GM19099 (cell line): ENCODE measurements at regions not wholly inside any gene's neighbourhood (a gene's known extent, or its start where the extent isn't known, plus 50 kb on each side); places are given as distances from the start of the nearest gene placed in this dataset.

Experiments
- POLR2A ChIP-seq: IDR thresholded peaks from 3 replicates; pipeline ENCODE4 v1.6.1; 2011; ENCODE audit warnings: low read depth; ENCODE audit not compliant: insufficient read length; ENCODE audit errors: extremely low read depth

DNA sequence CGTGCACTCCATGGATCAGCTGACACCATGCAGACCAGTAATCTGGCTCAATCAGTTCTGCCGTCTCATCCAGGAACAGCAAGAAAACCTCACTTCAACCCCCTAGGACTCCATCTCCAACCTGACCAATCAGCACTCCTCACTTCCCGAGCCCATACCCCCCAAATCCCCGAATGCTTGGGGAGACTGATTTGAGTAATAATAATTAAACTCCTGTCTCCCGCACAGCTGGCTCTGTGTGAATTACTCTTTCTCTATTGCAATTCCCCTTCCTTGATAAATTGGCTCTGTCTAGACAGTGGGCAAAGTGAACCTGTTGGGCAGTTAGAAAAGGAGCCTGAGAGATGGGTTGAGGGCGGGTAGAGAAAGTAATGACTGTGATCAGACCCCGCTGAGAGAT is 320.0 kb downstream of the HAPSTR1 start:
- no peak for TF ChIP-seq POLR2A

DNA sequence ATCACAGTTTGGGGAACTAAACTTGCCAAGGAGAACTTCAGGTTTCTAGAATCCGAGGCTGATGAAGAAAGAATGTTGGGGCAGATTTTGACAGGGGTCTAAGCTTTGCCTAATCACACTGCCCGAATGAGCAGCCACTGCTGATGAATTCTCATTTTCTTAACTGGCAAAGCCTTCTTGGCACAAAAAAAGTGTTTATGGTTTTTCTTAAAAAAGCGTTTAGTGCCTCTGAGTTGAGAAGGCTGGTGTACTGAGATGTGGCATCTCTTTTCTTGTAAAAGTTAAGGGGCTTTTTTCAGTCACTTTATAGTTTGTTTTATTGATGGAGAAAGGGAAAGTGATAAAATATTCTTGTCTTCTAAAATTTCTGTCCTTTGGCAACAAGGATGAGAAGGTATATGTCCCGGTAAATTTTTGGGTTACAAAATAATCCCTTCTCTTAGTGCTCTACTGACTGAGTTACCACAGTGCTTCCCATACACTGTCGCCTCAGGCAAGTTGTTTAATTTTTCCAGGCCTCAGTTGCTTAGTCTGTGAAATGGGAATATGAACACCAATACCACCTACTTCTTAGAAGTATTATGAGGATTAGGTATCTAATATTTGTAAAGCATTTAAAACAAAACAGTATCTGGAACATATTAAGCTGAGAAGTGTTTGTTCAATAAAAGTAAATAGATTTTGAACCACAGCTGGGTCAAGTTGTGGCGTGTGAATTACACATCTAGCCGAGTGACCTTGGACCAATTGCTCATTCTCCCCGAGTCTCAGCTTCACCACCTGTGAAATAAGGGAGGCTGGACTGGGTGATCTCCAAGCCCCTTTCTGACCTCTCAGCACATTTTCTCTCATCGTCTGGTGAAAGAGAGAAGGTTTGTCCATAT is 320.8 kb downstream of the HAPSTR1 start:
- no peak for TF ChIP-seq POLR2A

DNA sequence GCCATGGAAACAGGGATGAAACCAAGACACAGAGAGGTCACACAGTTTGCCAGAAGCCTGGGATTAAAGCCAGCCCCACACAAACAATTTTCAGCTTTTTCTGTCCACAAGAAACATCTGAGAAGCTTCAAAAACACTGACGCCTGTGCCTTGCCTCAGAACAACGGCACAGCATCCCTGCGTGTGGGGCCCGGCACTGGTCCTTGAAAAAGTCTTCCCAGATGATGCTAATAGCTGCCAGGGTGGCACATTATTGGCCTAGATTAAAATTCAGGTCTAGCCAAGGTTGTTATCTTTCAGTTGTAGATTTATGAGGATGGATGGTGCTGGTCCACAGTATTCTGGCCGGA is 321.4 kb downstream of the HAPSTR1 start:
- no peak for TF ChIP-seq POLR2A

DNA sequence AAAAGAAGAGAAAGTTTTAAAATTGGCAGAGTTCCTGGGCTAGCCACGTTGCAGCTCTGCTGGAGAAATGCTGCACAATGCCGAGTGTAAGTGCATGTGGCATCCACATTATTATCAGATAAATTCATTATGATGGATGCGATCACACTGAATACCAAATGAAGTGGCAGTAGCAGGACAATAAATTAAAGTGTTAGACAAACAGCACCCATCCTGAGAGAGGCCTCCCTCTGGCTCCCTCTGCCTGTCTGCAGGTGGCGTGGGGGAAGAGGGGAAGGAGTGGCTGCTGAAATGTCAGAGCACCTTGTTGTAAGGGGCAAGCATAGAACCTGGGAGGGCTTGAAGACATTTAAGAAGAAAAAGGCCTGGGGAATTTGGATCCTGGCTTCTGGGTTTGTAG is 324.1 kb downstream of the HAPSTR1 start:
- TF ChIP-seq POLR2A, result no peak

DNA sequence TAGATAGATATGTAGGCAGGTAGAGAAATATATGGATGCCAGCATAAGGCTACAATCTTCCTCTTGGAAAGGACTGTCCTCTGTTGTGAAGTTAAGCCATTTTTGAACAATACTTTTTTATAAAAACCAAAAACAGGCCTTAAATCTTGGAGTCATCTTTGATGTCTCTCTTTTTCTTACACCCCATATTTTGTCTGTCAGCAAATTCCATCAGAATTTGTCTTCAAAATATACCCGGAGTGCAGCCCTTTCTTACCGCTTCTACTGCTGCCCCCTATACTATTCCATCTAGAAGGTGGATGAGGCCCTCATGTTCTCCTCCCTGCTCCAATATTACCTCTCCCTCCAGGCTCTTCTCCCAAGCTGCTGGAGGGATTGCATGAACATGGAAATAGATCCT is 326.5 kb downstream of the HAPSTR1 start:
- no peak for TF ChIP-seq POLR2A

DNA sequence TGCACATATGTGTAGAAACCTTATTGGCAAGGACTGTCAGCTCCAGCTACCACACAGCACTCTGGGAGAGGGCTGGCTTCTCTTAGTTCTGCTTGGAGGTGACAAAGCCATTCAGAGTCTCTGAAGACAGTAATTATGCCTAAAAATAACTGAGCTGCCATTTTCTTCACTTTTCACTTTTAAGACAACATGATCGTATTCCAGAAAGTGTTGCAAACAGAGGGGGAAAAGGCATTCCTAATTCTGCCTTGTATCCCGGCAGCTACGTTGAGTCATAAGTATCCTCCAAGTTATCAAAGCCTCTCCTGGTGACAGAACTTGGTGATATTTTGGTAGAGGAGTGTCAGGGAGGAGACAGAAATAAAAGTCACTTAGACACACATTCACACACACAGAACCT is 327.7 kb downstream of the HAPSTR1 start:
- TF ChIP-seq POLR2A, result no peak

DNA sequence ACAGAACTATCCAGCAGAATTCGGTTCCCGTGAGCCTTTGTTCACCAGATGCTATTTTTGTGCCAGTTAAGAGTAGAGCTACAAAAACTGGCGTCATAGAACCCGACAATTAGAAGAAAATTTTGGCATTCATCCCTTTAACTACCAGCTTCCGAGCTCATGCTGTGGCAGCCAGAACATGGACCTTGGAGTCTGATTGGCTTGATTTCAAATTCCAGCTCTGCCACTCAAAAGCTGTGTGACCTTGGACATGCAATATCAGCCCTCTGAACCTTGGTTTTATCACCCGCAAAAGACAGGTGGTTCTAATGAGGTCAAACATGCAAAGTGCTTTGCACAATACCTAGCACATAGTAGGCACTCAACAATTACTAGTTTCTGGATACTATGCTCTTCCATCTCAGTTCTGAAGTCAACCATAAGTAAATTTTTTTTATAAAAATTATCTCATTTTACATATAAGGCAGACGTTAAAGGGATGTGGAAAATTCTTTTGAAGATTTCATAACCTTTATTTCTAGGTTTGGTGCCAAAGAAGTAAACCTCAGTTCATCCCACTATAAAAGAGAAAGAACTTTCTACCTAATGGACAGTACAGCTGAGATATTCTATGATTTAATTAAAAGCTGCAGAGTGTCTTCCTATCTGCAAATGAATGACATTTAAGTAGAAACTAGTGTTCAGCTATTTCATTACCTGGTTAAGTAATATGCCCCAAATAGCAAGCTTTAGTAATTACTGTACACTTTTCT is 331.5 kb downstream of the HAPSTR1 start:
- no peak for TF ChIP-seq POLR2A

DNA sequence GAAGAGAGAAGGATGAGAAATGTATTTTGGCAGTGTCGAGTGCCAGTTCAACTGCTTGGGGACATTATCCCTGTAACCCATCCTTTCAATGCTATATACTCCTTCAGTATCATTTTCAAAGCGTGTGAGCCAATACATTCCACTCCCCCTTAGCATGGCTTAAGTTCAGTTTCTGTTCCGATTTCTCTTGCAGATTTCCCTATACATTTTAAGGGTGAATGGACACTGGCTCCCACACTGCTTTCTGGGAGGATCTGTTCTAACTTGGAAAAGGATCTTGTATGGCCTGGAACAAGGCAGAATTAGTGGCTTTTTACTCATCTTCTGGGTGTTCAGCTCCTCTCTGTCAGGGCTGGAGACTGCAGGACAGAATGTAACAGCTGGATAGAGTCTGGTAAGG is 333.8 kb downstream of the HAPSTR1 start:
- no peak for TF ChIP-seq POLR2A

DNA sequence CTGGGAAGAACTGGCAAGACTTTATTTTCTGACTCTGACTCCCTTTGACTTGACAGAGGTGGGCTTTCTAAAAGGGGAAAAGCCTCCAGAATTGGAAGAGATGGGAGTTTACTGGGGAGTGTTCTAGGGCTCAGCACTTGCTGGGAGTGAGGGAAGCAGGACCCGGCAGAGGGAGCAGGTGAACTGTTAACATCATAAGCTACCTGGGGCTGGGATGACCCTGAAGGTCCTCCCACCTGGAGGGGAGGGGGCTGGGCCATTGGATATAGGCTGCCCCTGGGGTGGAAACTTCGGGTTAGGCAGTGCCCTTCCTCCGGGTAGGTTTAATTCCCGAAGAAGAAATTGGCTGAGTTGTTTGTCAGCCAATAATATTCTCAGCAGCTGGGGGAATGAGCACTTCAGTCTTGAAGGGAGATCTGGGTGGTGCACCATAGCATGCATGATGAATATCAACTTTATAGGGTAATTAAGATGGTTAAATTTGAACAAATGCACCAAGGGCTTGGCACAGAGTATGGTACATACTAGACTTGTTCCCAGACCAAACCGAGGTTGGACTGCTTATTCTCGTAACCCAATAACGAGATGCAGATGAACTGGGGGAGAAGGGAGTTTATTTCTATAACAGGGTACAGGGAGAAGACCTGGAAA is 337.0 kb downstream of the HAPSTR1 start:
- TF ChIP-seq POLR2A, result no peak

DNA sequence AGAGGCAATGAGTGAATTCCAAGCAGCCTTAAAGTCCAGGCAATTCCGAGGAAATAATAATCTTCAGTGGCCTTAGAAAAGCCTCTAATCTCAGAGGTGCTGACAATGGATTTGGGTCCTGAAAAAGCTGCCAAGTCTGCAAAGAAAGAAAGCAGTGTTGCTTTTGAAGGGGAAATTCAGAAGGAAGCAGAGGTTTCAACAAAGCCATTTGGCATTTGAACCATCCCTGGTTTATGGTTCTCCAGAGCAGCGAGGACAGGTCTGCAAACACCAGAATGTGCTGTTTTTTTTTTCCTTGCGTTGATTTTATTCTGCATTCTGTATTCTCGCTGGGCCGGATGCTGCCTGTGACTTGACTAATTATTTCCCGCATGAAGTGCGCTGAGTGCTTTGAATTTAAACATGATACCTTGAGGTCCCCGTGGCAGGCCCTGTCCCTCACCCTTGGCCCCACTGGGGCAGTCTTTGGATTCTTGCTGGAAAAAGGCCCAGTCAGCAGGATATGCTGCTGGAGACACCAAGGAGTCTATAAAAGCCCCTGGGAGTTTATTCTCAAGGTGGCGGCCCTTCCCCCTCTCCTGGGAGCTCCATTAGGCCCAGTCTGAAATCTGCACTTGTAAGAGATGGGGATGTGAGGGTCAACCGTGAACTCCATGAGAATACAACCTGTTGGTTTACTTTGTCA is 338.3 kb downstream of the HAPSTR1 start:
- no peak for TF ChIP-seq POLR2A

DNA sequence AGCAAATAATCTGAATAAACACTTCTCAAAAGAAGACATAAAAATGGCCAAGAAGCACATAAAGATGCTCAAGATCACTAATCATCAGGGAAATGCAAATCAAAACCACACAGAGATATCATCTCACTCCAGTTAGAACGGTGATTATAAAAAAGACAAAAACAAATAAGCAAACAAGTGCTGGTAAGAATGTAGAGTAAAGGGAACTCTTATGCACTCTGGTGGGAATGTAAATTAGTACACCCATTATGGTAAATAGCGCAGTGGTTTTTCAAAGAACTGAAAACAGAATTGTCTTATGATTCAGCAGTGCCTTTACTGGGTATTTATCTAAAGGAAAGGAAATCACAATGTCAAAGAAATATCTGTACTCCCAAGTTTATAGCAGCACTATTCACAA is 343.2 kb downstream of the HAPSTR1 start:
- no peak for TF ChIP-seq POLR2A

DNA sequence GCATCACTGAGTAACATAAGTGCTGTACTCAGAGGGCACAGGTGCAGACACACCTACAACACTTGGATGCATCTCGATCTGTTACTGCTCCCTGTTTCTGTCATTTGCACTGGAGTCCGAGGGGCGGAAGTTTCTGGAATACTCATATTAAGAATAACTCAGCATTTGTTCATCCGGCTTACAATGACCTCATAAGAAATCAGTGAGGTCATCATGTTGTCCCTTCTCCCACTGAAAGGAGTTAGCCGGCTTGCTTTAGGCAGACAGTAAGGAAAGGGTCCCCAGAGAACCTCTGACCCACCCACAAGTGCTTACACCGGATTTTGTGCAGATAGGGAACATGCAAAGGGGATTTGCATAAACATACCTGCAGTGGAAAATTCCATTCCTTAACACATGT is 344.7 kb downstream of the HAPSTR1 start:
- no peak for TF ChIP-seq POLR2A

DNA sequence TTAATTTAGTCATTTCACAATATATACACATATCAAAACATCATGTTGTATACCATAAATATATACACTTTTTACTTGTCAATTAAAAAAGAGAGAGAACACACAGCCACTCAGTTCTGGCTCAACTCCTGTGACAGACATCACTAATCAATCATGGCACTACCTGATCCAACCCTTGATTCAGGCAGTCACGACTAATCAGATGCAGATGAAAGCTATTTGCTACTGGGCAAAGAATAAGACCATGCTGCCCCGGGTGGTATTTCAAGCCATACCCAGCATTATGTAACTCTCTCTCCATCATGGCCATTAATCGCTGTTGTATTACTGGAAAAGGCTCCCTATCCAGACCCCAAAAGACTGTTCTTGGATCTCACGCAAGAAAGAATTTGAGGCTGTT is 345.7 kb downstream of the HAPSTR1 start:
- no peak for TF ChIP-seq POLR2A

DNA sequence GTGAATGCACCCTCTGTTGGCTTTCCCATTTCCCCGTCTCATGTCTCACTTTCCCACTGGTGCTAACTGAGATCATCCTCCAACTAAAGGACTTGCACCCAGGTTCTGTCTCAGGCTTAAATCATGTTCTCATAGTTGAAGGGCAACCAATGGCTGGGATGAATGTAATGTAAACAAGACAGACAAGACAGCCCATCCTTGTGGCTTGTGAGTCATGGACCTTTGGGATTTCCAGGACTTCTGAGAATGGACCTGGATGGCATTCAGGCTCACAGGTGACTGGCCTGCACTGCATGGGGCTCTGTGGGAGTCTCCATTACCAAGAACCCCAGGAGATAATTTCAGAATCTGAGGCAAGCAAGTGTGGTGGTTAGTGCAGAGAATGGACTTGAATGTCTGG is 347.5 kb downstream of the HAPSTR1 start:
- TF ChIP-seq POLR2A, result no peak

DNA sequence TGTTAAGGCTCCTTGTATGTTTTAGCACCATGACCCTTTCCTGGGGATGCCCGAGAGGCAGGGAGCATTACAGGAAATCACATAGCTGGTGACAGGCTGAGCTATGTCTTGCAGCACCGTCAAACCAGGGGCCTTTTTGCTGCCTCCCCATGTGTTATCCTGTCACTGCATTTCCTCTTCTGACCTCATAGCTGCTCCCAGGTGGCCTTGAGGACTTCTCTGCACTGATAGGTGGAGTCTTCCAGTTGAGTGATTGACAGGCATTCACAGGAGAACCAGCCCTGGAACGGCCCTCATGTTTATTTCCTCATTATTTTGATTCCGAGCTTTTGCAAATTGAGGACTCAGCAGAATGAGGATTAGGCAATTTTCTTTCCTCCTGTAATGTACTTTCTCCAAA is 349.6 kb downstream of the HAPSTR1 start:
- no peak for TF ChIP-seq POLR2A
